Fibroblast of lung (primary cell): ENCODE measurements at regions not wholly inside any gene's neighbourhood (a gene's known extent, or its start where the extent isn't known, plus 50 kb on each side); places are given as distances from the start of the nearest gene placed in this dataset.

Experiments used
- CTCF ChIP-seq, 2 donors: IDR thresholded peaks in 1 of 2; conservative IDR thresholded peaks in 1 of 2; 1 replicate in 1 of 2; 2 replicates in 1 of 2; pipeline ENCODE4 v1.5.1; 2011 to 2012; ENCODE audit warnings: low read length in 2 of 2, control low read depth in 1 of 2, inconsistent platforms in 1 of 2, low read depth in 1 of 2, mild to moderate bottlenecking in 1 of 2
- EZH2 ChIP-seq: IDR thresholded peaks from 2 replicates; pipeline ENCODE4 v1.5.1; 2012; ENCODE audit warnings: low read length, control low read depth, mild to moderate bottlenecking; ENCODE audit errors: missing control alignments

DNA sequence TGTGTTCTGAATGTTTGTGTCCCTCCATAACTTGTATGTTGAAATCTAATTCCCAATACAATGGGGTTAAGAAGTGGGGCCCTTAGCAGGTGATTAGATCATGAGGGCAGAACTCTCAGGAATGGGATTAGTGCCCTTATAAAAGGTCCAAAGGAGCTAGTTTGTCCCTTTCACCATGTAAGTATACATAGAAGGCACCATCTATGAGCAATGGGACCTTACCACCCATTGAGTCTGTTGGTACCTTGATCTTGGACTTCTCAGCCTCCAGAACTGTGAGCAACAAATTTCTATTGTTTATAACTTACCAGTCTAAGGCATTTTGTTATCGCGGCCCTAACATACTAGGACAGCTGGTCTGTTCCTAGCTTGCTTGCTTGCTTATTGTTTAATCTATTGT, 106.3 kb downstream of the MYCN start:
- no peak for TF ChIP-seq CTCF (conservative IDR thresholded peaks at IDR 0.05 in 1 of 2, IDR thresholded peaks at IDR 0.05 in 1 of 2; ENCODE audit: low read depth in 1 of 2, low read length in 2 of 2)
- no peak for TF ChIP-seq EZH2
